ENCODE measurements at regions not wholly inside any gene's neighbourhood (a gene's known extent, or its start where the extent isn't known, plus 50 kb on each side); places are given as distances from the start of the nearest gene placed in this dataset.

GRCh38 chr5:158297002-158297527 is 438.1 kb upstream of the CLINT1 start:
- TF ChIP-seq POLR2A (IDR thresholded peaks at IDR 0.05) (no peak), CTCF (IDR thresholded peaks at IDR 0.05) (no peak)
